Peyer's patch (tissue), 4 donors: ENCODE measurements at regions not wholly inside any gene's neighbourhood (a gene's known extent, or its start where the extent isn't known, plus 50 kb on each side); places are given as distances from the start of the nearest gene placed in this dataset.

ENCODE experiments used
- CTCF ChIP-seq, 6 experiments: fragments of 450-650 bp in 4 of 6; fragments of 200-600 bp in 2 of 6; sonication (generic) in 1 of 6; IDR thresholded peaks; one replicate each; pipeline ENCODE4 v1.5.1; 2017 to 2019; ENCODE audit warnings: antibody characterized with exemption in 6 of 6, mild to moderate bottlenecking in 3 of 6, moderate library complexity in 1 of 6
- POLR2A ChIP-seq, 2 donors: fragments of 450-650 bp; IDR thresholded peaks; one replicate each; pipeline ENCODE4 v1.5.1; 2017; ENCODE audit warnings: antibody characterized with exemption in 2 of 2, mild to moderate bottlenecking in 2 of 2, moderate library complexity in 2 of 2

GRCh38 chr4:135365065-135365464, 1163.5 kb upstream of the PABPC4L start:
- TF ChIP-seq CTCF (IDR thresholded peaks at IDR 0.05): no peak
- TF ChIP-seq POLR2A (IDR thresholded peaks at IDR 0.05): no peak
